ENCODE measurements at regions not wholly inside any gene's neighbourhood (a gene's known extent, or its start where the extent isn't known, plus 50 kb on each side); places are given as distances from the start of the nearest gene placed in this dataset.

- TF ChIP-seq JAZF1 (CRISPR knock-in tag; IDR thresholded peaks at IDR 0.05) (no peak), NFE2L1 (CRISPR knock-in tag; IDR thresholded peaks at IDR 0.05) (no peak), ZSCAN18 (CRISPR knock-in tag; IDR thresholded peaks at IDR 0.05) (no peak), NFATC4 (CRISPR knock-in tag; IDR thresholded peaks at IDR 0.05) (no peak), OVOL2 (CRISPR knock-in tag; IDR thresholded peaks at IDR 0.05; ENCODE audit: borderline replicate concordance) (no peak), E2F1 (CRISPR knock-in tag; IDR thresholded peaks at IDR 0.05) (no peak)
Observed at GRCh38 chr3:154981201-154981600, 98.9 kb upstream of the MME start (continued).

- H3K9me3 Mint-ChIP-seq = peaks cover 5% of the 10 kb centered on the region
- DNase-seq (ENCODE audit: low spot score) (no peak), ATAC-seq (no peak)
- H3K27ac Mint-ChIP-seq = no peak overlapping the region
- peaks cover 4% of the 10 kb centered on the region; the same call in 1 of the 2 replicates for H3K36me3 Mint-ChIP-seq
- no peaks in the 10 kb centered on the region for H3K27me3 Mint-ChIP-seq (ENCODE audit: low read depth)
- H3K4me1 Mint-ChIP-seq = no peaks in the 10 kb centered on the region; the same call in 1 of the 2 replicates
- TF ChIP-seq EMX1 (CRISPR knock-in tag; IDR thresholded peaks at IDR 0.05) (no peak), NFE2L1 (CRISPR knock-in tag; IDR thresholded peaks at IDR 0.05) (no peak), ATF1 (CRISPR knock-in tag; IDR thresholded peaks at IDR 0.05) (no peak), ERG (CRISPR knock-in tag; IDR thresholded peaks at IDR 0.05) (no peak), FOXK1 (CRISPR knock-in tag; IDR thresholded peaks at IDR 0.05) (no peak), GRHL2 (CRISPR knock-in tag; IDR thresholded peaks at IDR 0.05; ENCODE audit: insufficient replicate concordance, severe bottlenecking) (no peak), SMAD4 (CRISPR knock-in tag; IDR thresholded peaks at IDR 0.05) (no peak), PRRX2 (CRISPR knock-in tag; IDR thresholded peaks at IDR 0.05) (no peak), ELF4 (CRISPR knock-in tag; IDR thresholded peaks at IDR 0.05; ENCODE audit: low read depth) (no peak), ZNF416 (CRISPR knock-in tag; IDR thresholded peaks at IDR 0.05) (no peak), MAX (CRISPR knock-in tag; IDR thresholded peaks at IDR 0.05) (no peak), E2F1 (CRISPR knock-in tag; IDR thresholded peaks at IDR 0.05) (no peak), NFATC4 (CRISPR knock-in tag; IDR thresholded peaks at IDR 0.05) (no peak), AR (CRISPR knock-in tag; IDR thresholded peaks at IDR 0.05) (no peak), JUN (CRISPR knock-in tag; IDR thresholded peaks at IDR 0.05) (no peak), MXD4 (CRISPR knock-in tag; IDR thresholded peaks at IDR 0.05; ENCODE audit: borderline replicate concordance) (no peak), NR3C1 (CRISPR knock-in tag; conservative IDR thresholded peaks at IDR 0.05; ENCODE audit: low read depth) (no peak)
- no peak overlapping the region for H3K4me3 Mint-ChIP-seq
- CTCF ChIA-PET = no interaction called here
- POLR2A ChIA-PET = interaction anchor here (0.6 kb wide), 2 partner anchors 10 to 337 kb away, joined by 7 read pairs; no protein-coding TSS in a partner anchor
Observed at GRCh38 chr3:154979331-154979730, 100.8 kb upstream of the MME start.

Measured in WTC11 (cell line).